ENCODE measurements at regions not wholly inside any gene's neighbourhood (a gene's known extent, or its start where the extent isn't known, plus 50 kb on each side); places are given as distances from the start of the nearest gene placed in this dataset.

DNA sequence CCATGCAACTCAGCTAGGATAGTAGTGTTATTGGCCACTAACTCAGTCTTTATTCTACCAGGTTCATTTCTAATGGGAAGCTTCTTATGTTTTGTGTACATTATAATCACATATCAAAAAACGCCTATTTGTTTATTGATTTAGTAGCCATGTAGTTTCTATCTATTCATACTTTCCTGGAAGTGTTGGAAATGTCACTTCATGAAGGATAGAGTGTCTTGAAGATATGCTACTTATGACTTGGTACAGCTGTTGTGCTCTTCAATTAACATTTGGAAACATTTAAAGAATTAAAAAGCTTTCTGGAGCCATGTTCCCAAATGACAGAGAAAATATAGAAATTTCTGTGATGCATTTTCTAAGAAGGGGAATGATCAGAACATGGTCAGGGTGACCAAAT lies 307.5 kb downstream of the ETNK1 start:
- TF ChIP-seq ZNF747 (tag by site-specific recombination; IDR thresholded peaks at IDR 0.05) (no peak), ZNF843 (tag by site-specific recombination; IDR thresholded peaks at IDR 0.05) (no peak), ZNF510 (tag by site-specific recombination; IDR thresholded peaks at IDR 0.05; ENCODE audit: insufficient replicate concordance) (no peak), ZNF174 (tag by site-specific recombination; IDR thresholded peaks at IDR 0.05) (no peak), ZNF274 (IDR thresholded peaks at IDR 0.05; ENCODE audit: low read length) (no peak), ZNF274 (tag by site-specific recombination; IDR thresholded peaks at IDR 0.05; ENCODE audit: borderline replicate concordance) (no peak), CTCF (tag by site-specific recombination; IDR thresholded peaks at IDR 0.05) (no peak), ATF2 (tag by site-specific recombination; IDR thresholded peaks at IDR 0.05; ENCODE audit: low read depth) (no peak), ZNF121 (tag by site-specific recombination; IDR thresholded peaks at IDR 0.05) (no peak), KLF9 (tag by site-specific recombination; IDR thresholded peaks at IDR 0.05; ENCODE audit: low read depth) (no peak)
